ENCODE measurements at regions not wholly inside any gene's neighbourhood (a gene's known extent, or its start where the extent isn't known, plus 50 kb on each side); places are given as distances from the start of the nearest gene placed in this dataset.
"Not testable (repeated sequence)": the region's sequence is repeated elsewhere in the genome, so short reads cannot be mapped to it uniquely, and the experiment has no call there.

- not testable (repeated sequence) for TF ChIP-seq POLR2A (IDR thresholded peaks at IDR 0.05; ENCODE audit: extremely low read depth, insufficient read length); CTCF (IDR thresholded peaks at IDR 0.05; ENCODE audit: low read depth, low read length)
Observed at GRCh38 chr3:147231980-147232379, 174.4 kb downstream of the ZIC4 start.
